ENCODE measurements at regions not wholly inside any gene's neighbourhood (a gene's known extent, or its start where the extent isn't known, plus 50 kb on each side); places are given as distances from the start of the nearest gene placed in this dataset.
"Not testable (repeated sequence)": the region's sequence is repeated elsewhere in the genome, so short reads cannot be mapped to it uniquely, and the experiment has no call there.

DNA sequence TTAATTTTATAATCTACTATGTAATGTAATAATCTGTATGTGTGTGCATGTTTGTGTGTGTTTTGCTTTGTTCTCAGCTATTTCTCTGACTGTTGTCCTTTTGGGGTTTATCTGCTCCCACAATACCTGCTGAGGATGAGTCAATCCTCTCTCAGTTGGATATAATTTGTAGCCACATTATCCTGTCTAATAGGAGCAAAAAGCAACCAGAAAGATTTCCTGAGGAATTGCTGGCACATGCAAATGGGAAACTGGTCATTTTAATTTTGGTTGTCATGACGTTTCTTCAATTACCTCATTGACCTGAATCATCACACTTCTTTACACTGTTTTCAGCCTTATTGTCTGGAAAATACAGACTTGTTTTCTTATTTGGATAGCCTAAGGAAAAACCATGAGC, 488.4 kb downstream of the KLF5 start:
- no peak for DNase-seq

DNA sequence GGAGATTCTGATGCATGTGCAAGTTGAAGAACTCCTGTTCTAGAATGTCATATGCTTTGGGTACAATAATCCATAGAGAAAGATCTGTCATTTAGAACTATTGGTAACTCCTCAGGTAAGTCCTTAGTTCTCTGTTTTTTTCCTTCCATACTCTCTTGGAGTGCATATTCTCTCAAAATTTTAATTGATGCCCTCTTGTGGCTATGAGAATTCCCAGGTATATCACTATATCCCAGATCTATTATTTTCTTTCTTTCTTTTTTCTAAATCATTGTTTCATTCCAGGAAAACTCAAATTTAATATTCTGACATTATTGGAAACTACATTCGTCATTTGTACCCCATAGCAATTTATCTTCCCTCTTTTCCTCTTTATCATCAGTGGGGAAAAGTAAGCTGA, 485.4 kb downstream of the KLF5 start:
- no peak for DNase-seq

DNA sequence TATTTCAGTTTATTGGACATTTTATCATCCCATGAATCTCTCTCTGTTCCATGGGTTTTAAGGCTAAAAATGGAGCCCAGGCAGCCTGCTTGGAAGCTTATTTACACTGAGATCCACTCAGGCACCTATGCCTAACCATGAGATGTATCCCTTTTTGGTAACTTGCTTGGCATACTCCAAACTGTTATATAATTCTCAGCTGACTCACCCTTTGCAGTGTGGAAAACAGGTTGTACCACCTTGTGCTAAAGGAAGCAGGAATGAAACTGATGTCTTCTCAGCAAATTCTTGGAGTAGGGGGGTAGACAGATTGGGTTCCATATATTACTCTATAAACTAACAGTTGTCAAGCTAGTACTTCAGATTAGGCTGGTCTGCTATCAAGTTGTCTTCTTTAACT, 483.6 kb downstream of the KLF5 start:
- DNase-seq, result no peak

DNA sequence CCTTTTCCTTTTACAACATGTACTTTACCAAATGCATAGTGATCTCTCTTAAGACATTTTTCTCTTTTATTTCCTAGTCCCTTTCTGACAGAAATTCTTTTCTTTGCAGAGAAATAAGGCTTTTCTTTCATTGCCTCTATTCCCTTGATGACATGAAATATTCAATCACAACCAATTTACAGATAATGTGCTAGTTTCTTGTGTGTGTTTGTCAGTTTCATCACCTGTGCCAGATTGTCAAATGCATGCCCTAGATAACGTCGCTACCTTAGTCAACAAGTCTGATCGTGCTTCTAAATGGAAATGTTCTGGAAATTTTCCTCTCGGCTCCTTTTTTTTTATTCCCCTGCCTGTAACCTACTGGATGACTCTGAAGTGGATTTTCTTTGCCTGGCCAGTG, 478.1 kb downstream of the KLF5 start:
- DNase-seq, result no peak

DNA sequence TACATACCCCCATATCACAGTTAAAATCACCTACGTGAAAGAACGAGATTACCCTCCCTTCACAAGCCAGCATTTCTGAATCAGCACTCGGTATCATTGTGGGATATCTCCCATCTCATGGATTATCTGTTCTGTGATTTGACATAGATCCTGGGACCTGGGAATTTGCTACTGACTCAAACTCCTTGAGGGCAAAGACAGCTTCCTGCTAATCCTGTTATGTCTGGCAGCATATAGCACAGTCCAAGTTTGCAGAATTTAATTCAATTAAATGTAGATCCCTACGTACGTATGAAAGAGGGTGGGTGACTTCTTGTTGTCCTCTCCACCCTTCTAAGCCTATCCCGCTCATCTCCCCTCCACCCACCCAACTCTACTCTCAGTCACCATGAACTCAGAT, 476.5 kb downstream of the KLF5 start:
- DNase-seq, result no peak

DNA sequence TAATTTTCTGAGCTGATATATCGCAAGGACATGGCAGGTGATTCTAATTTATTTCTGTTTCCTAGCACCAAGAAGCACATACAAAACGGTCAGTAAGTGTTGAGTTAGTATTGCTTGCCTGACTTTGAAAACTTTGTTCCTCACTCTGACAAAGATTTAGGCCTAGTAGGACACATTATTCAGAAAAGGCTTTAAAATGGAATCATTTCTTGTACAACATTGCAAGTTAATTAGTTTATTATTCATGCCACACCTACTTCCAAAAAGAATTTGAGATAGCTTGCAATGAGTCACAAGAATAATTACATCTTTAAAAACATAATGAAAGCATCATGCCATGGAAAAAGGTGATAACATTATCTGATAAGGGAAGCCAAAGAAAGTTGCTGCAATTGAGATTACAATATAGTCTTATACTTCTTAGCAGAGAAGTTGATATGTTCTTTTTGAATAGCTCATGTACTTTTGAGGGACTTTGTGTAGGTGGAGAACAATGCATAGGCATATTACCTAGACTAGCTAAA, 474.2 kb downstream of the KLF5 start:
- DNase-seq, result no peak

DNA sequence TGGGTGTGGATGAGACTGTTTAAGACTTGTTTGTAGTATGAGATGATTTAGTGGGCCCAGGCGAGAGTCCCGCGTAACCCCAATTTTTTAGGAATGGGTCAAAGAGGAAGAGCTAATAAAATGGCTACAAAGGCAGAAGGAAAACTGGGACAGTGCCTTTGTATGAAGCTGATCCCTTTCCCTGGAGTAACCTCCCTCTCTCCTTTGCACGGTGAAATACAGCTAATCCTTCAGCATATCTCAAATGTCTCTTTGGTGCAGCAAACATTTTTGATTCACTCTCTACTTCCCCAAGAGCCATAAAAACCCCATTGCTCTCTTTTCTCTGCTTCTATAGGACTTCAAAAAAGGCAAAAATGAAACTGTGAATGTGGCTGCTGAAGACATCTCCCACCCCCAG, 473.8 kb downstream of the KLF5 start:
- DNase-seq, result no peak

DNA sequence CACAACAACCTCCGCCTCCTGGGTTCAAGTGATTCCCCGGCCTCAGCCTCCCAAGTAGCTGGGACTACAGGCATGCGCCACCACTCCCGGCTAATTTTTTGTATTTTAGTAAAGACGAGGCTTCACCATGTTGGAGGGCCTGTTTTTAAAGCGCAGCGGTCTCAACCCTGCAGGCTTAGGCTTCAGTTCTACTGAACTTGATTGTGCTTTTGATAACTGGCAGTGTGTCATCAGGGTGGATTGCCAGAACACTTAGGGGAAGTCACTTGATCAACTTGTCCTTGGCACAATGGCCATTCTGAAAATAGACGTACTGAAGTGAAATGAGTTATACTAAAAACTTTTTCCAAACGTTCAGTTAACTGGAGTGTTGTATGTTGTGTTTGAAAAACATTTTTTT, 472.2 kb downstream of the KLF5 start:
- DNase-seq, result no peak

DNA sequence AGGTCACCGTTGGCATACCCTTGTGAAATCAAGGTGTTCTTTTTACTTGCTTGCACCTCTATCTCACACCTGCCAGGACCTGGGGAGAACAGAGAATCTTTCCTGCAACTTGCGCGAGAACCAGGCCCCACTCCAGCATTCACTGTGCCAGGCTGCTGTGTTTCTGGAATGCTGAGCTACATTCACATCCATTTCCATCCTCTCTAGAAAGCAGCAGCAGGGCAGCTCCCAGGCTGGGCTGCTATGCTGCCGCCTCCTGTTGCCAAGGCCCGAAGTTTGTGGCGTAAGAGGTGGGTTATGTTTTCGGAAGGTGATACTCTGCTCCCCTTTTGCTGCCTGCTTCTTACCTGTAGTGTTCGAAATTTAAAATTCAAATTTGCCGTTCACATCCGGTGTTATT, 464.1 kb downstream of the KLF5 start:
- no peak for DNase-seq

DNA sequence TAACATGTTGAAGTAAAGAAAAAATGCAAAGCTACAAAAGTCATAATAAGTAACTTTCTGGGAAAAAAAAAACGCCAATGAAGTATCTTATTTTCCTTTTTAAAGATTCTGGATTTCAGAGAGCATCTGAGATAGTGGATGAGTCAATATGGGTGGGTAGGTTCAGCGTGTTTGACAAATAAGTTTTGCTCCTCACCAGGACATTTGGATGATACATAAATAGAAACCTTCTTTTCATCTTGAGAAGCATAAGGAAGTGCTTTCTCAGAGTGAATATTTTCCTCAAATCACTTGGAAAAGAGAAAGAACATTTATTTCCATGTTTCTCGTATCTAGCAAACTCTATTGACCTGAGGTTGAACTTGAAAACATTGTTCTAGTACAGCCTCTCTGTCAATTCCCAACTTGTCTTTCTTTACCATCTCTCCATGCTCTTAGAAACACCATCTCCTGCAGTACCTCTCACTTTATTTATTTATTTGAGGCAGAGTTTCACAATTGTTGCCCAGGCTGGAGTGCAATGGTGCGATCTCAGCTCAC, 463.2 kb downstream of the KLF5 start:
- DNase-seq, result no peak

DNA sequence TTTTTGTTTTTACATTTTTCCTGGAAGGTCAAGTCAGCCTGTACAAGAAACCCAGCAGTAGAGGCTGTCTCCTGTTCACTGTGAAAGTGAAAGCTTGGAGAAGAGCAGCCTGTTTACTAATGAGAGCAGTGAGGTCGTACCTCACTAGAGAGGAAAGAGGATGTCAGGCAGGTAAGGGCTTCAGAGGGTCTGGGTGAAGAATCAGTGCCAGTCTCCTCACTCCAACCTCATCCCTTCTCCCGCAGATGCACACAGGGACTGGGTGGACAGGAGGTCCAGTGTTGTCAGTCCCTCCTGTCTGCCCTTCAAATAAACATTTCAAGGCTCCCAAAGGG, 462.5 kb downstream of the KLF5 start:
- no peak for DNase-seq

DNA sequence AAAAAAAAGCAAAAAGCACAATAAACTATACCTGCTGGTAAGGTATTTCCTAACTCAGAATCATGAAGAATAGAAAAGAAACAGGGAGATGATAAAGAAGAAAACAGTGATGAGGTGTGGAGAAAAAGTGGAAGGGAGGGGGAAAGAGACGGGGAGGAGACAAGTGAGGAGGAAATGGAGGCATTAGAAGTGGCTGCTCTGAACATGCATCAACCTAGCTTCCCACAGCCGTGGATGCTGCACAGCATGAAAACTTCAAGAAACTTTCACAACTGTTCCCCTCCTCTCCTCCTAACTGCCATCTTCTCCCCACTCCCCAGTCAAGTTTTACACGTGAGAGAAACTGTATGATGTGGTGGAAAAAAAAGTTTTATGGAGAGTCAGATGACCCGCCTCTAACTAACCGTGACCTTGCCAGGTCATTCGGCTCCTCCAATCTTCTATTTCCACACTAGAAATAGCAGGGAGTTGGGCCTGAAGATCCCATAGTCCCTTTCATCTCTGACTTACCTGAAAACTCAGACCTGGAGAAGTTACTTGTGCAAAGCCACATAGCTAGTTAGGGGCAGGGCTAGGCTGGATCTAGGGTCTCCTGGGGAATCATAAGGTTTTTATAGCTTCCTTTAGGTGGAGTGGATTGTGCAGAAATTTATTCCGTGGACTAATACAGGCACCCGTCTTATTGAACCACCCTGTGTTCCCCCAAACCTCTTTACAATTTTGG, 461.9 kb downstream of the KLF5 start:
- no peak for DNase-seq

DNA sequence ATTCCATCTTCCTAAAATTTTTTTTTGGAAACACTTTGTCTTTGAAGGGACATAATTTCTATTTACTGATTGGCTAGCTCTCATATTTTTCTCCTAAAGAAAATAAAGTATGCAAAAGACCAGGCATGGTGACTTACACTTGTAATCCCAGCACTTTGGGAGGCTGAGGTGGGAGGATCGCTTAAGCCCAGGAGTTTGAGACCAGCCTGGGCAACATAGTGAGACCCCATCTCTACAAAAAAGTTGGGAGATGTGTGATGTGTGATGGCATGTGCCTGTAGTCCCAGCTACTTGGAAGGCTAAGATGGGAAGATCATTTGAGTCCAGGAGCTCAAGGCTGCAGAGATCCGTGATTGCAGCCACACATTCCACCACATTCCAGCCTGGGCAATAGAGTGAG, 461.3 kb downstream of the KLF5 start:
- DNase-seq, result not testable (repeated sequence)

DNA sequence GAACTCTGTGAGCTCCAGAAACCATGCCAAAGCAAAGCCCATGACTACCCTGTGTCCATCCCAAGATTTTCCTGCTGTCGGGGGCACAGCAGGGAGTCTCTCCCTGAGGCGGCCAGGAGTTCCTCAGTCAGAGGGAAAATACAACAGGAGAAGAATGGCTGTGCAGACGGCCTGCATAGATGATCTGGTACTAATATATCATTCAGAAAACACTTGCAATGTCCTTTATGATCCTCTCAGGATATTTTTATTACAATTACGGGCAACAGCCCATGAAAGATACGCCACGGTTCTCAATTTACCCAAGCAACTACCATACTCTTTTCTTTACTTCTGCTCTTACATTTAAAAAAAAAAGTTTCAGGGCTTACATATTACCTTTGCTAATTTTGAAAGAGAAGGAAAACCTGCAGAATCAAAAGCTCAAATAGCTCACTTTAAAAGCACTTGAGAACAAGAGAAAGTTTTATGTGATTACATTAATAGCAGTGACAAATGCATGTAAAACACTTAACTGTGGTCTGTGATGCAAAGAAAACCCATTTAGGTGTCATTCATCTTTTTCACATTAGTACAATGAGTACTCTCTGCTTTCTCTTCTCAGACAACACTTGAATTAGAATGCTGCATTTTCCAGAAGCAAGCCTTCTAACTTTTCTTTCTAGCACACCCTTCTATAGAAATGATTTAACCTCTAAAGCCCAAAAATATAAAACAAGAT, 460.8 kb downstream of the KLF5 start:
- no peak for DNase-seq

DNA sequence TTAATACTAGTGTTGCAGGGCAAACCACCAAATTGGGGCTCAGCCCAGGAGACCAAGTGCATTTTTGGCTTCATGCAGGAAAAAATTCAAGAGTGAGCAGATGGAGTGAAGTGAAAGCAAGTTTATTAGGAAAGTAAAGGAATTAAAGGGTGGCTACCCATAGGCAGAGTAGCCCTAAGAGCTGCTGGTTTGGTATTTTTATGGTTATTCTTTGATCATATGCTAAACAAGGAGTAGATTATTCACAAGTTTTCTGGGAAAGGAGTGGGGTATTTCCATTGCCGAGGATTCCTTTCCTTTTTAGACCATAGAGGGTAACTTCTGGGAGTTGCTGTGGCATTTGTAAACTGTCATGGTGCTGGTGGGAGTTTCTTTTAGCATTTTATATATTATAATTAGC, 459.0 kb downstream of the KLF5 start:
- DNase-seq, result no peak

DNA sequence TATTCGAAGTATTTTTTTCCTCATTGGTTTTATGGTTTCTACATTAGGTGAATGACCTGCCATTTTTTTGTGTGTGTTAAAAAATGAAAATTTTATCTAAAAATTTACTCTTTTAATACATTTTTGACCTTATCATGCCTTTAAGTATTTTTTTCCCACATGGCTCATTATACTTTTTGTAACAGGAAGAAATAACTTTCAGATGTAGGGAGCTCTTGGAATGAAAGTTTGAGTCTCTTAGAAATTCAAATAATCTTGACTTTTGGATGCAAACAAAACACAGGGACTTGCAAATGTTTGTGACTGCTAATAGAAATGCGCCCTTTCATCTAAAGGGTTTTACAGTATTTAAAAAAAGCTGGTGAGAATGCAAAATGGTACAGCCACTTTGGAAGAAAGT, 457.9 kb downstream of the KLF5 start:
- no peak for DNase-seq

DNA sequence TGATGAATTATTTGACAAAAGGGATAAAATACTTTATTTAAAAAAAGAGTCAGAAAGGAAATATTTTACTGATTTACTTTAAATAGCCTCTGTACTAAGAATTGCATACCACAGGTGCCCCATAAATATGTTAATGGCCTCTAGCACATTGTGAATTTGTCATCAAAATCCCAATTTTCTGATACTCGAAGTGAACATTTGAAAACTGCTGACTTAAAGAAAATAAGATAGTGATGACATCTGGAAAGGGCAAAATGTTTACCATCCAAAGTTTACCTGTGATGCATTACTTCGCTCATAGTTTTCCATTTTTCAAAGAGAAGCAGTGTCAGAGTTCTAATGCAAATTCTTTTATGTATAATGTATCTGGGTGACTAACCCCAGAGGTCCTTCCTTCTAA, 455.4 kb downstream of the KLF5 start:
- no peak for DNase-seq

DNA sequence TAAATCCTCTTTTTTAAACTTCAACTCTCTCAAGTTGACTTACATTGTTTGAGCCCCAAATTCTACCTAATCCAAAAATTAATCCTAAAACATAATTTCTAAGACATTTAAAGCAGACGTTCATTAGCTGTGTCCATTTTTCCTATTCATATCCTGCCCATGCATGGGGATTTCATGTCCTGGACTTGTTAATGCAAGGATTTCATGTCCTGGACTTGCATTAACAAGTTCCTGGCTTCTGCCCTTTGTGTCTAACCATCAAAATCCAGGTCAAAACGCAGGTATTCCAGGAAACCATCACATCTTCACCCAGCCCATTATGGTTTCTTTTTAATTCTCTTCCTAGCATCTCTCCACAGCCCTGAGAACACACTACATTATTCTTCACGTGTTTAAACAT, 454.9 kb downstream of the KLF5 start:
- DNase-seq, result no peak

DNA sequence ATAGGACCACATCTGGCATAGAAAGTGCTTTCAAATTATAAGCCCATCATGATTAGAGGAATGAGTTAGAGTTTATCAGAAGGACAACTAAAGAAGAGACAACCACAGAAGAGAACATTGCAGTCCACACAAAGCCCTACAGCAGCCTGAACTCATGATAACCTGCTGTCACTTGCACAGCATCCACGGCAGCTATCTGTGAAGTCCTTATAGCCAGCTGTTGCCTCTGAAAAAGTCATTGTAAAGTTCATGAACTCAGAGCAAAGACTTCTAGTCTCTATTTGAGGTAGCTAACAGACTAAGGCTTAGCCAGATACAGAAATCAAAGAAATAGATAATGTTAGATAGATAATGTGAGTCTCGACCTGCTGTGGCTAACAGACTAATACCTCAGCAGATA, 450.0 kb downstream of the KLF5 start:
- no peak for DNase-seq

DNA sequence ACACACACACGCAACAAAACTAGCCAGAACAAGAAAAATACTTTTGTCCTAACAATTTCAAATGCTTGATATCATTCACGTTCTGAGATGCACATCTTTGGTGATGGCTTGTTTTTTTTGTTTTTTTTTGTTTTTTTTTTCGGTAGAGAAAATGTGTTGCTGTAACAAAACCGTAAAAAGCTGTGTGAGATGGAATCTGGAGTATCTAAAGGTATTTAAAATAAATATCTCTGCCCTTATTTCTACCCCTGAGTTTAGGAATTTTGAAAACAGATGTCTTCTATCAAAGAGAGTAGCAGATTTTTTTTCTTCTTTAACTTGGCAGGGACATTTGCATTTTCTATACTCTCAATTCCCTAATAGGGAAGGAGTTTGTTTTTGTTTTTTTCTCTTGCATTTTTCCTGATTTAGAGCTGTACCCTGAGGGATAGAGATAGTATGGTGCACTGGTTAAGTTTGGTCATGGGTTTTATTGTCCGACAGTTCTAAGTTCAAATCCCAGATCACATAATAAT, 446.6 kb downstream of the KLF5 start:
- no peak for DNase-seq

DNA sequence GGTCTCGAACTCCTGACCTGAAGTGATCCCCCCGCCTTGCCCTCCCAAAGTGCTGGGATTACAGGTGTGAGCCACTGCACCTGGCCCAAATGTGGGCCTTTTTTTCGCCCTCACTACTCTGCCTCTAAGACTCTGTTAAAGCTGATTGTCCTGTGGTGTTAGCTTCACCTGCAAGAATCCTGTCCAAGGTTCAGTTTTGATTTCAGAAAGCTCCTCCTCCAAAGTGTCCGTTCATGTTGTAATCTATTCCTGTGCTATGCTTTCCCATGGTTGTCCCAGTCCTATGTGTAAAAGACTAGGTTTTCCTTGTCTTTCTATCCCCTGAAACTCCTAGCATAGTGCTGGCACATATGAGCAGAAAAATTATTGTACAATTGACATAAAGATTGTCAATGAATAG, 440.9 kb downstream of the KLF5 start:
- DNase-seq, result no peak

DNA sequence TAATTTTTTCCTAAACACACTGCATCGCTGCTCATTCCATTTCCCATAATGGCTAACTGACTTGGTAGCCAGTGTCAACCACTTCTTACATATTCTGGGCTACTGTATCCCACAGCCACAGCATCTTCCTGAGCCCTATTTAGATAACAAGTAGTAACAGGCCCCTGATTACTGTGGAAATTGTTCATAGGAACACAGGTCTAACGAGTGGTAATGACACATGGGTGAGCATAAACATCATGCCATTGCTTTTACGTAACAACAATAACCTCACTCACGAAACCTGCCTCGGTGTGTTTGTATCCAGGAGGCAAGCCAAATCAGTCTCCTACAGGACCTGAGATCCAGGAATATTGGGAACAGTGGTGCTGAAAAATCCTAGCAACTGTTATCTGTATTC, 438.6 kb downstream of the KLF5 start:
- DNase-seq, result no peak

DNA sequence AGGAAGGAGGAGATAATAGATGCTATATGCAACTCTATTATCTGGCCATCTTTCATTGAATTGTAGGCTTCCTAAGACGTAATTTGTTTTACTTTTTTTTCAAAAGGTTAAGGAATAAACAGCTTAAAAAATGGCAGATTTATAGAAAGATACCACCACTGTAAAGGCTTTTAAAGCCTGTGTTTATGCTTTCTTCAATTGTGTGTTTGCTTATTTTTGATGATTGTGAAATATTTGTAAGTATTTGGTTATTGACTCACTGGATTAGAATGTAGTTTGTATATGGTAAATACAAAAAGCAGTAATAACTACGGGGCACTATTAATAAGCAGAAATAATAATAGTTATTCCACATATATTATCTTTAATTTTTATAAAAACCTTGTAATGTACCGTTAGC, 437.9 kb downstream of the KLF5 start:
- DNase-seq, result no peak

DNA sequence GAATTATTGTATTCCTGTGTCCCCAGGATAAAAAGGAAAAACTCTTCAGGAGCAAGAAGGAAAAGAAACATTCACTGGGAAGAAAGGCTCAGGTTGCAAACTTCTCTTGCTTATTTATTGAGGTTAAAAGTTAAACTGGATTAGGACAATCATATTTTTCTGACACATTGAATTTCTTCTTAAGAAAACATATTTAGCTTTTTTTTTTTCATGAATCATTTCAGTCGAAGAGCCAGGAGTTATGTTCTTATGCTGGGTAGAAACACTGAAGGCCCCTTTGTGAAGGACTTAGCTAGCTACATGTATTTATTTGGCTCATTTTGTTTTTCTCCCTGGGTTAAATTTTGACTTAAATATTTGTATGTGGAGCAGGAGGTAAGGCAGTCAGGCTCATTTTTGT, 434.0 kb downstream of the KLF5 start:
- no peak for DNase-seq

Data from NCI-H1048 (cell line).